SHP77 treated with DMSO at 0.1 percent for 48 hours (cell line): ENCODE measurements at regions not wholly inside any gene's neighbourhood (a gene's known extent, or its start where the extent isn't known, plus 50 kb on each side); places are given as distances from the start of the nearest gene placed in this dataset.
"Not testable (repeated sequence)": the region's sequence is repeated elsewhere in the genome, so short reads cannot be mapped to it uniquely, and the experiment has no call there.

Source experiments
- DNase-seq: peaks from one replicate; lab custom pipeline; 2025; lab: John Stamatoyannopoulos, UW

- no peak for DNase-seq
These were observed 64.1 kb upstream of the MMS22L start for GRCh38 chr6:97347111-97347510.

GRCh38 chr6:97361286-97361685 is 78.3 kb upstream of the MMS22L start:
- no peak for DNase-seq

- no peak for DNase-seq
These were observed 81.3 kb upstream of the MMS22L start for GRCh38 chr6:97364327-97364726.

- DNase-seq, result not testable (repeated sequence)
These were observed 99.1 kb upstream of the MMS22L start for GRCh38 chr6:97382071-97382470.

GRCh38 chr6:97392735-97393134 is 109.7 kb upstream of the MMS22L start:
- no peak for DNase-seq

GRCh38 chr6:97394160-97394748 is 111.2 kb upstream of the MMS22L start:
- peak; percentile 40 for DNase-seq

GRCh38 chr6:97396880-97397279 is 113.9 kb upstream of the MMS22L start:
- DNase-seq, result no peak

- DNase-seq, result no peak
These were observed 116.2 kb upstream of the MMS22L start for GRCh38 chr6:97399208-97399607.

- no peak for DNase-seq
These were observed 118.5 kb upstream of the MMS22L start for GRCh38 chr6:97401533-97401932.

- no peak for DNase-seq
These were observed 122.9 kb upstream of the MMS22L start for GRCh38 chr6:97405818-97406409.

- DNase-seq, result no peak
These were observed 123.6 kb upstream of the MMS22L start for GRCh38 chr6:97406633-97407032.

GRCh38 chr6:97411610-97412009 is 128.6 kb upstream of the MMS22L start:
- no peak for DNase-seq

GRCh38 chr6:97412511-97412910 is 129.5 kb upstream of the MMS22L start:
- DNase-seq, result no peak

GRCh38 chr6:97422171-97422570 is 139.2 kb upstream of the MMS22L start:
- no peak for DNase-seq

GRCh38 chr6:97423190-97423589 is 140.2 kb upstream of the MMS22L start:
- DNase-seq, result no peak

- no peak for DNase-seq
These were observed 144.6 kb upstream of the MMS22L start for GRCh38 chr6:97427648-97428047.

- peak; percentile 5 for DNase-seq
These were observed 154.1 kb upstream of the MMS22L start for GRCh38 chr6:97437087-97437486.

- no peak for DNase-seq
These were observed 155.1 kb upstream of the MMS22L start for GRCh38 chr6:97438011-97438671.

- DNase-seq, result peak; percentile 68
These were observed 157.7 kb upstream of the MMS22L start for GRCh38 chr6:97440590-97441176.

GRCh38 chr6:97443408-97444080 is 160.5 kb upstream of the MMS22L start:
- DNase-seq, result no peak

- no peak for DNase-seq
These were observed 162.4 kb upstream of the MMS22L start for GRCh38 chr6:97445407-97445806.

- no peak for DNase-seq
These were observed 166.5 kb upstream of the MMS22L start for GRCh38 chr6:97449444-97449966.
